GM19328 (cell line): ENCODE measurements at regions not wholly inside any gene's neighbourhood (a gene's known extent, or its start where the extent isn't known, plus 50 kb on each side); places are given as distances from the start of the nearest gene placed in this dataset.

Experiments
- ATAC-seq: cut with Tn5 transposase; IDR thresholded peaks from one replicate; pipeline ENCODE4 v1.9.1; 2021; ENCODE audit warnings: mild to moderate bottlenecking, moderate library complexity; ENCODE audit not compliant: unreplicated experiment

DNA sequence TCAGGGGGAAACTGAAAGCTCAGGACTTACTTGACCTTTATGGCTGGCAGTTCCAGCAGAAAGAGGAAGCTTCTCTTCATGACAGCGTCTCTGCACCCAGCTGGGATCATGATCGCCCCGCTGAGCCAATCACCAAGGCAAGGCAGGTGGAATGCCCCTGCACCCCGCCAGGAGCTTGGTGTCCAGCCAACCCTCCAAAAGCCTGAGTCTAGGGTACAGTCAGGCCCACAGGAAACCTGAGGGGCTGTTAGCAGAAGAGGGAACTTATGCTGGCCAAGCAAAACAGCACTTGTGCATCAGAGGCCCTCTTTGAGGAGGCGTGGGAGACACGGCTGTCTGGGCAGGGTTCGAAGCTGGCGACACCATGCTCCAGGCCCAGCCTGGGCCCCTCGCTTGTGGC lies 188.3 kb upstream of the GMDS start:
- no peak for ATAC-seq

DNA sequence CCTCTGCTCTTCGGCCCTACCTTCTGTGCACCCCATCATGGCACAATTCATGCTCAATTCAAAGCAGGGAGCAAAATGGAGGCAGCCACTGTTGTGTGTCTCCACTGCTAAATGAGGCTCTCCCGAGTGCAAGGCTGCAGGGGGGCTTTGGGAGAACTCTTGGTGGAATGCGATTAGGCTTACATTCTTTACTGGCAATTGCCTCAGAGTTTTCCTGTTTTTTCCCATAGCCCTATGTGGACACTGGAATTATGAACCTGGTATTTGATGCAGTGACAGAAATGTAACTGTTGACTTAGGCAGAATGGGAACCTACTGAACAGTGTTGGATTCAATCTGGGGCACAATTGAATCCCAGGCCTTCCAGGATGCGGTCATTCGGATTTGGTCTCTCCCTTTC lies 187.9 kb upstream of the GMDS start:
- no peak for ATAC-seq

DNA sequence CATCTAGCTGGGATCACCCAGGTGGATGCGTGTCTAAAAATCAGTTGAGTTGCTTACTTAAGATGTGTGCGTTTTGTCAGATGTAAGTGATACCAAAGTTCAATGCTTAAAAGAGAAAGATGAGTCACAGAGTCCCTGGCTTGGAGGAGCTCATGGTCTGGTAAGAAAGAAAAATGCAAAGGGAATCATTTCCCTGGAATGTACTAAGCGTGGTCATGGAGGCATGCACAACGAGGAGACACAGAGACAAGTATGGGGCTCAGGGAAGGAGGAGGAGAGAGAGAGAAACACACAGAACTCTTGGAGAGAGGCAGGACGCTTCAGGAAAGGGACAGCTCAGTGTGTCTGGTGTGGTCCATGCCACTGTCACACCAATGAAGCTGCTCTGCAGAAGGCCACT lies 186.9 kb upstream of the GMDS start:
- ATAC-seq: no peak

DNA sequence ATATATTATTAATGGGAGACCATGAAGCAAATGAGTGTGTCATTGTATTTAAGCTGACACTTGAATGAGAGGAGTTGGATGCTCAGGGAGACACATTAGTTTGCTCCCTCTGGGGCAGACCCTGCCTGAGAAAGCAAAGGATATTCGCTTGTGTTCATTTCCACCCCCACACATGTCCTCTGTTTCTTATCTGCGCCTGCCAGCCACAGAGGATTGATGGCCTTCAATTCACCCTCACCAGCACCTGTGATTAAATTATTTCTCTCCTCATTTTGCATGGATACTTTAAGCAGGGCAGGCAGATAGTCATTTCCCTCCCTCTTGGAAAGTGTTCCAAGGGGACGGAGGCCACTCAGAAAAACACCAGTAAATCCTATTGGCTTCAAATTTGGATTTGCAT lies 185.2 kb upstream of the GMDS start:
- no peak for ATAC-seq

- ATAC-seq: no peak
Measured at GRCh38 chr6:2429460-2429859, 184.1 kb upstream of the GMDS start.

DNA sequence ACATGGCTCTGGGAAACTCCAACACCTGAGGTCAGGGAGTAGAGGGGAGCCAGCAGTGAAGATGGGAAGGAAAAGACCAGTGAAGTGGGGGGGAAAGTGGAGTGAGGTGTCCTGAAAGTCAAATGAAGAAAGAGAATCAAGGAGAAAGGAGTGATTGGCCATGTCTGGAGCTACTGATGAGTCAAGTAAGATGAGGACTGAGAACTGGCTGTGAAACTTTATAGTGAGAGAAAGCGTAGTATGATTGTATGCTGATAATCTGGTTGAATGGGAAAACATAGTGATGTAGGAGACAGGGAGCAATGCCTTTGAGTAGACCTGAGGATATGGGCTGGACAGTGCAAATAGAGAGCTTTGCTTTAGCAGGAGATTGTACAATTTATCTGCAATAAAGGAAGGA lies 183.6 kb upstream of the GMDS start:
- ATAC-seq: no peak

DNA sequence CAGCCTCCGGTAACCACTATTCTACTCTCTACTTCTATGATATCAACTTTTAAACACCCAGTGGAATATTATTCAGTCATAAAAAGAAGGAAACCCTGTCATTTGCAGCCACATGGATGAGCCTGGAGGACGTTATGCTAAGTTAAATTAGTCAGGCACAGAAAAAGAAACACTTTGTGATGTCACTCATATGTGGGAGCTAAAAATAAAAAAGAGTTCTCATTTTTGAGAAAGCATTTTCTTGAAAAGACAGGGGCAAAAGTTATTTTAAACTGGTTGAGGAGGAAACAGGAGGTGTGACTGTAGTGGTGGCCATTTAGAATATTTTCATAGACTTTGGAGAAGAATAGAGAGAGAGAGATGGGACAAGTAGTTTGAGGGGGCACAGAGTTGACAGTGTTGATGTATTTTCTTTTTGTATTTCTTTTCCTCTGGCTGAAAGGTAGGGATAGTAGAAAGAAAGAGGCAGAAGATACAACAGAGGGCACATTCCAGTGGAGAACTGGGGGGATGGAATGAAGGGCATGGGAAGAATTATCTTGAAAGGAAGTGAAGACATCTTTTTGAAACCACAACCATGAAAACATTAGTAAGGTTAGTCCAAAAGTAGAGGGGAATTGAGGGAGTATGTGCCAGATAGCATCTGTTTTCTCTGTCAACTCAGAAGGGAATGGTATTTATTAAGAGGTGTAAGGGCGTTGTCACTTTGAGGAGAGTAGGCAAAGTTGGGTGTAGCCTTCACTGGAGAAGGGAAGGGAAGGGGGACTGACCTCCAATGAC lies 181.3 kb upstream of the GMDS start:
- ATAC-seq: no peak

DNA sequence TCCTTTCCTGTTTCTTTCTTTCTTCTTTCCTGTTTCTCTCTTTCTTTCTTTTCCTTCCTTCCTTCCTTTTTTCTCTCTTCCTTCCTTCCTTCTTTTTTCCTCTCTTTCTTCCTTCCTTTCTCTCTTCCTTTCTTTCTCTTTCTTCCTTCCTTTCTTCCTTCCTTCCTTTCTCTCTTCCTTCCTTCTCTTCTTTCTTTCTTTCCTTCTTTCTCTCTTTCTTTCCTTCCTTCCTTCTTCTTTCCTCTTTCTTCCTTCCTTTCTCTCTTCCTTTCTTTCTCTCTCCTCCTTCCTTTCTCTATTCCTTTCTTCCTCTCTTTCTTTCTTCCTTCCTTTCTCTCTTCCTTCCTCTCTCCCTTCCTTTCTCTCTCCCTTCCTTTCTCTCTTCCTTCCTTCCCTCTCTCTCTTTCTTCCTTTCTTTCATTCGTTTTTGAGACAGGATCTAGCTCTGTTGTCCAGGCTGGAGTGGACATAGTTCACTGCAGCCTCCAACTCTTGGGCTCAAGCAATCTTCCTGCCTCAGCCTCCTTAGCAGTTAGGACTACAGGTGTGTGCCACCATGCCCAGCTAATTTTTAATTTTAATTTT lies 170.8 kb upstream of the GMDS start:
- no peak for ATAC-seq

DNA sequence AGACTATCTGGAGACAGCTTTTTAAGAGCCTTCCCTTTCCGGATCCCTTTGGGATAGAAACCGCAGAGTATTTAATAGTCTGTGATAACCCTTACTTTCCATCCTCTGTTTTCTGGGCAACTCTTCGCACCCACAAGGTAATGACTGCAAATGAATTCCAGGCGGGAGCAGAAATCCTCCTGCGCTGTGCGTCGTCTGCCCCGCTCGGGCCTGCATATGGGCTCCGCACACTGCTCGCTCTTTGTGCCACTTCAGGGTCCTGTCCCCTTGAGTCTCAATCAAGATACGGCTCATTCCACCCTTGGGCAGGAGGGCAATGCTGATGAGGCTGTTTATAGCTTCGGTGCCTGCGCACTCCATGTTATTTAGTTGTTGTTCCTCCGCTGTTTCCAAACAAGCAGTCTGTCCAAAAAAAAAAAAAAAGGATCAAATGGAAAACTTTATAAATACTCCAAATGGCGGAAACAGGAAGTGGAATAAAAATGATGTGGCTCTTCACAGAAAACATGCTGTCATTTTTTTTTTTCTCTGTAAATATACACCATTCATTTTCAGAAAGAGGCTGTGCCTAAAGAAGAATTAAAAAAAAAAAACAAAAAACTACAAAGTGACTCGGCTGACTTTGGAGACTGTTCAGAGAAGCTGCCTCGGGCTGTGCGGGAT lies 169.6 kb upstream of the GMDS start:
- ATAC-seq: no peak

DNA sequence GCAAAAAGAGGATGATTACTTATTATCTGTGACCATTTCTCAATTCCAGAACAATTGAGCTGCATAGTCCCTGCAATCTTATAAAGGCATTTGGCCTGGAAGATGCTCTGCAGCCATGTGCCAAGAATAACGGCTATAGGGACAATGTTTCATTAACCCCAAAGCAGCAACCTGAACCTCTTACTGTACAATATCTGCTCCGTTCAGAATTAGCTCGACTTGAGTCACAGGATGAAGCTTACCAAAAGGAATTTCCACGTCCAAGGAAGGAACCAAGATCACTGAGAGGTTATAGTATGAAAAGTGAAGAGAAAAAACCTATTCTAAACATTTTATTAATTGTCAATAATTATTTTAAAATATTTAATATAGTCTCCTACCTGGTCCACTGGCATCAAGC lies 167.3 kb upstream of the GMDS start:
- no peak for ATAC-seq

GRCh38 chr6:2410656-2411380 lies 165.4 kb upstream of the GMDS start:
- ATAC-seq: no peak

DNA sequence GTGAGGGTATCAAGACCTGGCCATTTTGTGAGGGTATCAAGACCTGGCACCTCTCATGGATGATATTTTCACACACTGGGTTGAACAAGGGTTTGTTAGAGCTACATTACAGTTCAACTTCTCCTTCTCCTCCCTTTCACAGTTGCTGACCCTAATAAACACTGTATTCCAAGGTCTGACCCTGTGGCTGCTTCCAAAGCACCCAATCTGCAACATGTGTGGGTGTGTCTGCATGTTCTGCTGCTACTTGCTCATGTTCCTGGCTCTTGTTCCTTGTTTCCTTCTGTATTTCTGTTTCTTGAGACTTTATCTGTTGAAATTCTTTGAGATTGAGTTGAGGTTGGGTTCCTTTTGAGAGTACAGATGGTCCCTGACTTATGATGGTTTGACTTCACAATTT lies 162.1 kb upstream of the GMDS start:
- no peak for ATAC-seq

DNA sequence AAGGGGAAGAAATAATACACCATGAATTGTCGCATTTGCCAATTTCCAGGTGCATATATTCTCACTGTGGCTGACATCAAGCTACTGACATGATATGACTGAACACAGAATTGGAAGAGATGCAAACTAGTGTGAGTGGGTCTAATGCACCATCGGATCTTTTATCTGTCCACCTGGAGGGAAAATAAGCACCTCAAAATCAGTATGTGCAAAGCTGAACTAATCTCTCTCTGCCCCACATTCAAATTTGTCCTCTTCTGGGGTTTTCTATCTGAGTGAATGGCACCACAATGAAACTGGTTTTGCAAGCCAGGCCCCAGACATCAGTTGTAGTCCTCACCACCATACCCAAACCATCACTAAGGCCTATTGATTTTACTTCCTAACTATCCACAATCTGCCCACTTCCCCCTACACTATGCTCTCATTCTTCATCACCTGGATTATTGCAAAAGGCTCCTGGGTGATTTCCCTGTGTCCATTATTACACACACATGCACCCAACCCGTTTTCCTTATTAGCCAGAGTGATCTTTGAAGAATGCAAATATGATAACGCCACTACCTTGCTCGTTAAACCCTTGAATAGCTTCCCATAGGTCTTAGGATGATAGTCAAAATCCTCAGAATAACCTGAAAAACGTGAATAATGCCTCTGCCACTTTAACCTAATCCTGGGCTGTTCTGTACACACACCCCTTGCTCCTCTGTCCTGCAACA lies 159.0 kb upstream of the GMDS start:
- no peak for ATAC-seq

DNA sequence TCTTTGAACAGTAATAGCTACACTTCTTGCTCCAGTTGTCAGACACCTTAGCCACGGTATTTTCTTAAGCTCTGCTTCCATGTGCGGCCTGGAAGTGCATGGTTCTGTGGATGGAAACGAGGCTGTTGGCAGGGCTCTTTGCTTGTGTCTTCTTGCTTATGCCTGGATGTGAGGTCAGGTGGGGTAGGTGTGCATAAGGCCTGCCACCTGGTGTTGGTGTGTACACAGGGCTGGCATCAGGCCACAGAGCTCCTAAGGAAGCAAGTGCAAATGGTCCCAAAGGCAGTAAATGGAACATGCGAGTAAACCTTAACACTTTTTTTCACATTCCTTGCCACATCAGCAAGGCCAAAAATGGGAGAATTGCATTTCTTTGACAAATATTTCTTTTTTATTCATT lies 158.1 kb upstream of the GMDS start:
- no peak for ATAC-seq

GRCh38 chr6:2396846-2397630 lies 151.6 kb upstream of the GMDS start:
- ATAC-seq: no peak

- no peak for ATAC-seq
Measured at GRCh38 chr6:2396042-2396657, 150.7 kb upstream of the GMDS start.

- ATAC-seq: no peak
Measured at GRCh38 chr6:2388554-2389324, 143.3 kb upstream of the GMDS start.

GRCh38 chr6:2387445-2387844 lies 142.0 kb upstream of the GMDS start:
- ATAC-seq: no peak

DNA sequence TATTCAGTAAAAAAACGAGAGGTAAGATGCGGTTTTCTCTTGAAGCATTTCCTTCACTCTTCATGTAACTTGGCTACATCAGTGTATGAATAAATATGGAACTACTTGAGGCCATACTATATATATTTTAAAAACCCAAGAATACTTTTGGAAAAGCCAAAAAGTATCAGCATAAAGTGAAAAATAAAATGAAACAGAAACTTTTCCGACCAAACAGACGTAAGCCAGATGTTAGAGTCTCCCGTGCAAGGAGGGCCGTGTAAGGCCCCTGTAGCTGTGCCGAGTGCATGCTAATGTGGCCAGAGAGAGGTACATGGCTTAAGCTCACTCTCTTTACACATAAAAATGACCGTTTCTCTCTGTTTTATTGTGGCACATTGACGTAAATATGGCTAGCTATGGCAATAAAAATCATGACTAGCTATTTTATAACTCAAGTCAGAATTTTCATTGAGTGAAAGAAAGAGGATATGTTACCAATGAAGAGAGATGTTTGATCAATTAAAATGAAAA lies 140.1 kb upstream of the GMDS start:
- no peak for ATAC-seq
